ENCODE measurements at regions not wholly inside any gene's neighbourhood (a gene's known extent, or its start where the extent isn't known, plus 50 kb on each side); places are given as distances from the start of the nearest gene placed in this dataset.

GRCh38 chr3:72434296-72434695 lies 413.9 kb downstream of the SHQ1 start:
- TF ChIP-seq NRF1 (IDR thresholded peaks at IDR 0.05; ENCODE audit: low read depth, low read length) (no peak), CTCF (IDR thresholded peaks at IDR 0.05) (no peak), EP300 (IDR thresholded peaks at IDR 0.05; ENCODE audit: borderline replicate concordance in 1 of 2, low read depth in 1 of 2, low read length in 1 of 2) (no peak), FOXJ3 (CRISPR knock-in tag; IDR thresholded peaks at IDR 0.05) (no peak), RCOR1 (IDR thresholded peaks at IDR 0.05; ENCODE audit: low read length) (no peak), RAD21 (IDR thresholded peaks at IDR 0.05; ENCODE audit: low read length) (no peak), TAF1 (IDR thresholded peaks at IDR 0.05; ENCODE audit: borderline replicate concordance, low read depth, low read length) (no peak)
- TF ChIP-seq, protein P1, sequence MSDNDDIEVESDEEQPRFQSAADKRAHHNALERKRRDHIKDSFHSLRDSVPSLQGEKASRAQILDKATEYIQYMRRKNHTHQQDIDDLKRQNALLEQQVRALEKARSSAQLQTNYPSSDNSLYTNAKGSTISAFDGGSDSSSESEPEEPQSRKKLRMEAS (IDR thresholded peaks at IDR 0.05; ENCODE audit: low read depth), result no peak
